ENCODE measurements at regions not wholly inside any gene's neighbourhood (a gene's known extent, or its start where the extent isn't known, plus 50 kb on each side); places are given as distances from the start of the nearest gene placed in this dataset.

DNA sequence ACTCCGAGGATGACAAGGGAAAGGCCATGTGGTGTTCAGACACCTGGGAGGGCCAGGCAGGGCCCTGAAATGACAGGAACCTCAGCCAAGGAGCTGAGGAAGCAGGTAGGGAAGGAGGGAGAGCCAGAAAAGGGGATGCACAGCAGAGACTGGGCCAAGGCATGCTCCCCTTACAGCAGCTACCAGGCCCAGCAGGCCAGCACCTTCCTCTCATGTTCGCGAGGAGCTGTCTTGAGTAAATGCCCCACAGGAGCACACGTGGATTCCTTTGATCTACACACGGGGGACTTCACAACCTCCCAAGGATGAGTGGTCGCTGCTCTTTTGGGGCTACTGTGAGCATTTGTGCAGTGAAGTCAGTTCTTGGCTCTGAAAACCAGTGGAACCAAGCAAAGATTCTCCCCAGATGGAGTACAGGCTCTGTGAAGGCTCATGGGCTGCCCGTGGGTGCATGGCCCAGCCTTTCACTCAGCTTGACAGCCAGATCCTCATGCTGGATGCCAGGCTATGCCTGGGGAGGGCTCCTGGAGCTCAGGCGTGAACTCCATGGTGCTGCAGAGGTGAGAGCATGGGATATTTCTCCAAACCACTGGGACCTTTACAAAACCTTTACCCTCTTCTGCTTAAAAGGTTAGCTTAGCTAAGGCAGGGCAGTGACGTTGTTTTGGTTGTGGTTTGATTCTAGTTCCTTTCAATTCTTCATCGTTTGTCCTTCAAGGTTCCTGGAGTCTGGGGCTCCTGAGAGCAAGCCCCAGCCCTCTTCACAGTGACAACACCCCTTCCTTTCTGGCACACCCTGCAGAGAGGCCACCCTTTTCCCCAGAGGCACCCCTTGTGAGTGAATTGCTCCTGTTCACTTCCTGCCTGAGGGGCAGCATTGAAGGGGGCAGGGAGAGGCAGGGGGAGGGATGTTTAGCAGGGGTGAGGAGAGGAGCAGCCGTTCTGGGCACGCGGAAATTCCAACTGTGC, 74.2 kb upstream of the ZPBP start:
- no peak for DNase-seq (ENCODE audit: low read depth, low spot score)

DNA sequence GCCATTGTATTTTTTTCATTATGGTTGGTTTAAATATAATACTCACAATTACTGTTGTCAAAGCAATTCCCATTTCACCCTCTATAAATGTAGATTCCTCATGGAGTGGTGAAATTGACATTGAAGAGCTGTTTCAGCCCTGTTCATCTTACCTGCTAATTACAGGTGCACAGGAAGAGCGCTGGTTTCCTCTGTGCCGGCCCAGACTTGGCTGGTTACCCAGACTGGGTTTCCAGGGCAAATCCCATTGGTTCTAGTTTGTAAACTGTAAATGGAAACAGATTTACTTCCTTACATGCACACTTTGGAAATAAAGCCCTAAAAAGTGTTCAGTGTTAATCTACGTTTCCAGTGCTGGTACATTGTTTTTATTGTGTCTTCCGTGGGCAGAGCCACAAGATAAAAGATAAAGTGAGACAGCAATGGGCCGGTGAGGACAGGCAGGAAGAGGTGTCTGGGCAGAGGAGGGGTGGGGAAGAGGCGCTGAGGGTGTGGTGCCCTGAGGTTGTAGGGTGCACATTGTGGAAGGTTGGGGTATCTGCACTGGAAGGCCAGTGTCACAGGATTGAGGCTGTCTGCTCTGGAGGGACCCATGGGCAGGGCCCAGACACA, 71.6 kb upstream of the ZPBP start:
- no peak for DNase-seq (ENCODE audit: low read depth, low spot score)

DNA sequence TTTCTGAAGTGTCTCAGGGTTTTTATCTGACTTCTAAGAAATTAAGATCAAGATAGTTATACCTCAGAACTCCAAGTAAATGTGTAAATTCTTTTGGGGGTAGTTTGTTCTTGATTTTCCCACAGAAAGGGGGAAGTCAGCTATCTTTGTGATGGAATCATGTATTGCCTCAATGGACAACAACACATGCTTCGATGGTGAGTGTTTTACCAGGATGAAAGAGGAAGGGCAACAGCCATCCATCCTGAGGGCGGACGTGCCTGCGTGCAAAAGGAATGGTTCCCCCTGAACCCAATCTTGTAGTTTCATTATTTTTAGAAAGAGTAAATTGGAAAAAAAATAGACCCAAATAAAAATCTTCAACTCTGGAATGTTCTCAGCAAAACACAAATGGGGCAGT, 67.2 kb upstream of the ZPBP start:
- DNase-seq (ENCODE audit: low read depth, low spot score) = no peak

DNA sequence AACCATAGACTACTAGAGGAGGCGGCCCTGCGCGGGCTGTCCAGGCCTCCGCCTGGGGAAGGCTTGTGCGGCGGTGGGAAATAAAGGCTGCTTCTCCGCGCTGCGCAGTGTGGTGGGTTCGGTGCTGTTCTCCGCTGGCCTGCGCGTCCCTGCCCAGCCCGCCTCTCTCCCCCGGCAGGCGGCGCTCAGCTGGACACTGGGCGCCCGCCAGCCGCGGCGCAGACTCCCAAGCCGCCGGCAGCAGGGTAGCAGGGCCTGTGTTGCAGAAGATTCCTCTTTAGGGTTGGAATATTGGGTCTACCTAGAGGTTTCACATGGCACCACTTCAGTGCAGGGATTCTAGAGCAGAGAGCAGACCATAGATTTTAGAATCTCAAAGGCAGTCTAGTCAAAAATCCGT, 66.1 kb upstream of the ZPBP start:
- no peak for DNase-seq (ENCODE audit: low read depth, low spot score)

DNA sequence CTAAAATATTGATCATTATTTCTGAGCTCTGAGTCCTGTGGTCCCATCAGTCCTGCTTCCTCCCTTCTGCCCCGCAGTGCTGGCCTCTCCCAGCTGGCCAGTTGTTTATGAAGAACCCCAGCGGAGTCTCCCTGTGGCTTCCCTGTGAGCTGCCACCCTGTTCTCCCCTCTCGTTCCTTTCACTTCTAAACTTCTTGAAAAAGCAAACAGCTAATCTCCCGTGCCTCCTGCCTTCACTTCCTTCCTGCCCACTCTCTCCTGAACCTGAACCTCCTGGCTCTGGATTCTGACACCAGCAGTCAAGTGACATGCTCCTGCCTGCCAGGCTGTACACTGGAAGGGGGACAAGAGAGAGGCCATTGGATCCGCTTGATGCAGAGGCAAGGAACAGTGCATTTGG, 63.7 kb upstream of the ZPBP start:
- no peak for DNase-seq (ENCODE audit: low read depth, low spot score)

DNA sequence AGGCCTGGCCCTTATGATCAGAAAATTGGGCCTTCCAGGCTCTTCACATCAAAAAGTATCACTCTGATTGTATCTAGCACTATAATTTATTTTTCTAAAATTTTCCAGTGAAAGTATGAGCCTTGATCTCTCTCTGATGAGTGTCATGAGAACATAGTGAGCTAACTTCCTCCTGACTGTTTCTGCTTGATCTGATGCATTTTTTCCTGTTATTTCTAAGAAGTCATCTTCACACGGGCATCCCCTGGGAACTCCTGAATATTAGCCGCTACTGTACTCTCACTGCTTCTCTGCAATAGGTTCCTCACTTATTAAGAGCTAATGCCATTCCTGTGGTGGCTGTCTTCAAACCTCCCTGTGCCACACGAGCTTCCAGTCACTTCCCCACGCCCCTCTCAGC, 63.1 kb upstream of the ZPBP start:
- DNase-seq (ENCODE audit: low read depth, low spot score) = no peak

DNA sequence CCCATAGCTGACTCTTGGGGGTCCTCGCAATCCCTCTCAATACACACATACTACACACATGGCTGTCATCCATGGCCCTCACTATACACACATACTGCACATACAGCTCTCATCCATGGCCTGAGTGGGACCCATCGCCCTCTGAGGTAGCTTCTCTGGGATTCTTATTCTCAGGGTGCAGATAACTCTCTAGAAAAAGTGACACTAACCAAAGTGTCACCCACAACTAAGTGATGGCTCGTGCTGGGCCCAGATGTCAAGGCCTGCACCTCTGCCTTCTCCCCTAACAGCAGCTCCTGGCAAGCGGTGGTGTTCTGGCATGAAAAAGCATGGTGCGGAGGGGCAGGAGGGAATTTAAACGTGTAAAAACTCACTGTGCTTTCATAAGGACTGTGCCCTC, 62.7 kb upstream of the ZPBP start:
- DNase-seq (ENCODE audit: low read depth, low spot score) = no peak

DNA sequence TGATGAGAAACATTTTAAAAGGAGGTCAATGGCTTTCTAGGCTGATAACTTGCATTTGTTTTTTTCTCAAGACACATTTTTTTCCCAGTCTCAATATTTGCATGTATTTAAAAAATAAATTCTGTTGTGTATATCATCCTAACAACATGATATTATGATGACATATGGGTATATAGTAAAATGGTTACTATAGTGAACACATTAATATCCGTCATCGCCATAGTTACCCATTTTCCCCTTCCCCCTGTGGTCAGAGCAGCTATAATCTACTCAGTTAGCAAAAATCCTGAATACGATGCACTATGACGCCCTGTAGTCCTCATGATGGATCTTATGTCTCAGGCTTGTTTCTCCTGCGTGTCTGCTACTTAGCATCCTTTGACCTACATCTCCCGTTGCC, 60.9 kb upstream of the ZPBP start:
- no peak for DNase-seq (ENCODE audit: low read depth, low spot score)

DNA sequence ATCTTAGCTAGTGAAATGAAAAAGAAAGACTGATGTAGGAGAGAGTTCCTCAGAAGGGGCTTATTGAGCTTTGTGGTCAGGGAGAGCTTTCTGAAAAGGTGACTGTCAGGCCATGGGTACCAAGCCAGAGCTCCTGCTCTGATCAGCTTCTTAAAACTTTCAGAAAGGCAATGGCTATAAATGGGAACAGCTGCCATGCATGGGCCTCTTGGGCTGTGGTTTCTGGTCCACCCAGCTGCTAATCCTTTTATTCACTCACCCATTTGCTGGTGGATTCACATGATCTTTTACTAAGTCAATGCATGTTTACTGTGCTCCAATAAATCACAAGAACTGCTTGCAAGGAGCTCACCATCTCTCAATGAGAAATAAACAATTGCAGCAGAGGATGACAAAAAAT, 60.1 kb upstream of the ZPBP start:
- DNase-seq (ENCODE audit: low read depth, low spot score) = no peak

DNA sequence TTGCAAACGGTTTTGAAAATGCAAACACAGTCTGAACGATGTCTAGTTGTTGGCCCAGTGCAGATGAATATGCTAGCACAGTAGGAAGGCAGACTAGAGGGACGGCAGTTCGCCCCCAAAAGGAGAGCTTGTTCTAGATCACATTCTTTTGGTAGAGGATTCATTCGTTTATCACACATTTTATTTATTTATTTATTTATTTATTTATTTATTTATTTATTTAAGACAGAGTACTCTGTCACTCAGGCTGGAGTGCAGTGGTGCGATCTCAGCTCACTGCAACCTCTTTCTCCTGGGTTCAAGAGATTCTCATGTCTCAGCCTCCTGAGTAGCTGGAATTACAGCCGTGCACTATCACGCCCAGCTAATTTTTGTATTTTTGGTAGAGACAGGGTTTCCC, 59.4 kb upstream of the ZPBP start:
- DNase-seq (ENCODE audit: low read depth, low spot score) = no peak

DNA sequence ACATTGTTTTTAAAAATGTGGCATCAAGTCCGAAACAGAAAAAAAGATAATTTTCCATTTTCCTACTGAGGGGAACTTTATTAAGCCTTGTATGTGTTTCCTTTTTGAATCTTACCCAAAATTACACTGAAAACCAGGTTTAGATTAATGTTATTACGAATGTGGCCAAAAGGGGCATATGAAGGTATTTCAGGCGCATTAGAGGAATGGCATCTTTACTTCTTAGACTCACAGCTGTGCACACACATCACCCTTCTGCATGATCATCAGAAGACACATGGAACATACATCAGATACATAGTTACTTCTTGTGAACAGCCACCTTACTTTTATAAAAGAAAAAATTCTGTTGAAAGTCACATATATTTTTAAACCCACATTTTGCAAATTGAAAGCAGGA, 58.6 kb upstream of the ZPBP start:
- no peak for DNase-seq (ENCODE audit: low read depth, low spot score)

DNA sequence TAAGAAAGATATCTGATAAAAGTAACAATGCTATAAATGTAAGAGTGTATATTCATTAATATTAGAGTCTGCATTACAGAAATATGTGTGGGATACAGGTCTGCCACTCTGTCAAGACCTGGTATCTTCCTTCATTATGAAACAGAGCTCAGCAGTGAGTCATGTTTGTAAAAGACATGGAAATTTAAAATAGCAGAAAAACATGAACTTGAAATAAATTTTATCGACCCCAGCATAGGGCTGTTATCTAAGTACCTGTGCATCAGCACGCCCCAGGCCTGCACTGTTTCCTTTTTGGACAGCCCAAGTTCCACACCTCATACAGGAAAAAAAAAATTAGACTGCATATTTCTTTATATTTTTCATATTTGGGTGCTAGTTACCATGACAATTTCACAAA, 58.0 kb upstream of the ZPBP start:
- no peak for DNase-seq (ENCODE audit: low read depth, low spot score)

DNA sequence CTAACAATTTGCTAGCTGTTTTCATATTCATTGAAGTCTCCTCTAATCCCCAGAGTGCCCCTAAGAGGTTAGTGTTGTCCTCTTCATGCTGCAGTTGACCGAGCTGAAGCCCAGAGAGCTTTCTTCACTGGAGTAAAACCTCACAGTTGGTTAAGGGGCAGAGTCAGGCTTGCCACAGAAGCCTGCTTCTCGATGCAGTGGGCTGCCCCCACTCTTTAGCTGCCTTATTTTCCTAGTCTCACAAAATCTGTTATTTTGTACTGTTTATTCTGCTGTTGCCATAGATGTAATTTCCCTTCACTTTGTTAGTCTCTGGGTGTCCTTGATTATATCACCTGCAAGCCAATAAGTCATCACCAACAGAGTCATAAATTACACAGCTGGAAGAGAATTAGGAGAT, 56.3 kb upstream of the ZPBP start:
- DNase-seq (ENCODE audit: low read depth, low spot score) = no peak

DNA sequence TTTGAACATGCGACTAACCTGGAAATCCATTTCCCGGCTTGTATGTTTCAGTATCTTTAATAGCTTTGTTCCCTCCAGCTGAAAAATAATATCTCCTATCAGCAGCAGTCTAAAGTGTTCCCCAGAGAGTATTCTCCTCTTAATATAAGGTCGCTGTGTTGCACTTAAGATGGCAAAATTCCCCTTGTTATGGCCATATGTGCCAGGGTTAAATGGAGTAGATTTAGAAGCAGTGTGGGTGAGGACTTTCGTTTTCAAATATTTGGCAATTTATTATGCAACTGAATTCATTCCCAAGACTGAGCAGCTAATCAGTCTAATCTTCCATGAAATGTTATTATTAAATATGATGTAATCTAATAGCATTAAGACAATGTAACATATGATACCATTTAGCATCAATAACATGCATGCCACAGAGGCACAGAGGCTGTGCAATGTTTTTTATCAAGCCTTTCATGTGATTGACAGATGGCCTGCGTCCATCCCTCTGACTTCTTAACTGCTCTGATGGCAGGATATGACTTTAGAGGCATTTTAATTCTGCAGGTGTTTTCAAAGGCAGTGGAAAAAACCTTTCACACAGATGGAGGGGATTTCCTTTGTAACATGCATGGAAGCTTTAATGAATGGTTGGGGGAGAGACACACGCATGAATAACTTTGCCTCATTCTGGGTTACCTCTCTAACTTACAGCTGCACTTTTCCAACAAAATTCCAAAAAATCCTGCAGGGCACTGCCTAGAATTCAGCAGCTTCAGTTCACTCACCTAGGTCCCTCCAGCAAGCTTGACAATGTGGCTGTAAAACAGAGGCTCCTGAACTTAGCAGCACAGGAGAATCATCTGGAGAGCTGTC, 55.1 kb upstream of the ZPBP start:
- DNase-seq (ENCODE audit: low read depth, low spot score) = no peak

DNA sequence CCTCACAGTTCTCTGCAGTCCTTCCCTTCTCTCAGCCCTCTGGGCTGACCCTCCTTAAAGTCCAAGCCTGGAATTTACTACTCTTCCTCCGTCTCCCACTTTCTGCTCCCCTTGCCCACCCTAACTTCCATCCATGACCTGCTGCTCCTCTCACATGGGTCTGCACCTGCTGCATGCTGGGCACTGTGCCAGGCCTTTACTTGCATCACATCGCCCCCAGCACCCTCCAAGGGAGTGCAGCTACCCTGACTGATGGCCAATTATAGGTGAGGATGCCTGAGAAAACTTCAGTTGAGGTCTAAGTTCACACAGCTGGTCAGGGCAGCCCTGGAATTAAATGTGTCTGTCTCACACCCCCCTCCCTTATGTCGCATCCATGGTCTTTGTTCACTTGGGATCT, 53.6 kb upstream of the ZPBP start:
- no peak for DNase-seq (ENCODE audit: low read depth, low spot score)

DNA sequence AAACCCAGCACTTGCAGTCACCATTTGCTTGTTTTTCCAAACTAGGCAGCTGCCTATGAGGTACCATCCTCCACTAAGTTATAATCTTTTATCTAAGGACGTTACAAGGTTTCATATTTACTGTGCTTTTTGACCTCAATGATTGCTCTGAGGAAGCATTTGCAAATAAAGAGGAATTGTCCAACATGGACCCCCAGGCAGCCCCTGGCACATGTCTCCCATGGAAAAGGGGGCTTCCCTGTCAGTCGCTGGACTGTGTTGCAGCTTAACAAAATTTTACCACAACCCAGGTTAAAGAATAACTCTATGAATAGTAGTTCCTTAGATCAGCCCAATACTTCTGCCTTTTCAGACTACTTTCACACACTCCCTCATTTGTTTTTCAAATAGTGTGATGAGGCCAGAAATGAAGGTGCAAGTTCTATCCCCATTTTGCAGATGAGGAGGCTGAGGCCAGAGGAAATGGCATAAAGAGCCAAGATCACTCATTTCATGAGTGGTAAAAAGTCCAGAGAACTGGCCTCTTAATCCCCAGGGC, 52.8 kb upstream of the ZPBP start:
- DNase-seq (ENCODE audit: low read depth, low spot score) = no peak

DNA sequence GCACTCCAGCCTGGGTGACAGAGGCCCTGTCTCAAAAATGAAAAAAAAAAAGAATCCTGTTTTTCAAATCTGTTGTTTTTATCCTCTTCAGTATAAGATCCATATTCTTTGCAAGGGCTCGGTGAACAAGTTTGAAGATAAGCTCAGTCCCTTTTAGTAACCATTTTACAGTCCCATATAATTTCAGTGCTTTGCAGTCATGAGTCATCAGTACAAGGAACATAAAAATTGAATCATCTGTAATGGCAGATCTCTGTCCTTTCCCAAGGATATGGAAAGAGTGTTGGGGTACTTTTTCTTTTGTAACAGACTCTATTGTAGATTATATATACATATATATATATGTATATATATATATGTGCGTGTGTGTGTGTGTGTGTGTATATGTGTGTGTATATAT, 52.2 kb upstream of the ZPBP start:
- no peak for DNase-seq (ENCODE audit: low read depth, low spot score)
